Activated CD4-positive, alpha-beta T cell treated with anti-CD3 and anti-CD28 coated beads, Interleukin-2, amount 50 U/mL, for 24 hours (primary cell): ENCODE measurements at regions not wholly inside any gene's neighbourhood (a gene's known extent, or its start where the extent isn't known, plus 50 kb on each side); places are given as distances from the start of the nearest gene placed in this dataset.
"Not testable (repeated sequence)": the region's sequence is repeated elsewhere in the genome, so short reads cannot be mapped to it uniquely, and the experiment has no call there.

Experiments
- DNase-seq, 2 donors: peaks; one replicate each; pipeline ENCODE4 v3.0.0-alpha.2; 2020; ENCODE audit warnings: low read depth in 1 of 2, low spot score in 1 of 2

GRCh38 chr4:18439311-18439710, 417.8 kb upstream of the LCORL start:
- no peak for DNase-seq

- no peak for DNase-seq
Observed at GRCh38 chr4:18435781-18436180, 414.2 kb upstream of the LCORL start.

- no peak for DNase-seq
Observed at GRCh38 chr4:18422685-18423084, 401.1 kb upstream of the LCORL start.

- no peak for DNase-seq
Observed at GRCh38 chr4:18421519-18421918, 400.0 kb upstream of the LCORL start.

GRCh38 chr4:18419780-18420179, 398.2 kb upstream of the LCORL start:
- DNase-seq, result no peak

GRCh38 chr4:18418195-18418898, 396.8 kb upstream of the LCORL start:
- DNase-seq, result not testable (repeated sequence)

- DNase-seq, result not testable (repeated sequence)
Observed at GRCh38 chr4:18417651-18418050, 396.1 kb upstream of the LCORL start.

GRCh38 chr4:18406264-18406663, 384.7 kb upstream of the LCORL start:
- DNase-seq, result no peak

GRCh38 chr4:18405054-18405453, 383.5 kb upstream of the LCORL start:
- no peak for DNase-seq

- no peak for DNase-seq
Observed at GRCh38 chr4:18404642-18405041, 383.1 kb upstream of the LCORL start.

- DNase-seq, result no peak
Observed at GRCh38 chr4:18403327-18403726, 381.8 kb upstream of the LCORL start.

GRCh38 chr4:18401868-18402267, 380.3 kb upstream of the LCORL start:
- no peak for DNase-seq

GRCh38 chr4:18401425-18401824, 379.9 kb upstream of the LCORL start:
- DNase-seq, result no peak

- DNase-seq, result no peak
Observed at GRCh38 chr4:18398661-18399060, 377.1 kb upstream of the LCORL start.

GRCh38 chr4:18397681-18398390, 376.3 kb upstream of the LCORL start:
- DNase-seq, result no peak

GRCh38 chr4:18394656-18395055, 373.1 kb upstream of the LCORL start:
- no peak for DNase-seq

- DNase-seq, result no peak
Observed at GRCh38 chr4:18391354-18391728, 369.8 kb upstream of the LCORL start.

GRCh38 chr4:18390655-18391353, 369.2 kb upstream of the LCORL start:
- no peak for DNase-seq

- DNase-seq, result no peak
Observed at GRCh38 chr4:18389115-18389514, 367.6 kb upstream of the LCORL start.

GRCh38 chr4:18388039-18388438, 366.5 kb upstream of the LCORL start:
- DNase-seq, result no peak

- DNase-seq, result no peak
Observed at GRCh38 chr4:18381186-18381585, 359.6 kb upstream of the LCORL start.

GRCh38 chr4:18369561-18369960, 348.0 kb upstream of the LCORL start:
- DNase-seq, result no peak
